HG03159 (cell line): ENCODE measurements at regions not wholly inside any gene's neighbourhood (a gene's known extent, or its start where the extent isn't known, plus 50 kb on each side); places are given as distances from the start of the nearest gene placed in this dataset.
"Not testable (repeated sequence)": the region's sequence is repeated elsewhere in the genome, so short reads cannot be mapped to it uniquely, and the experiment has no call there.

Source experiments
- ATAC-seq: cut with Tn5 transposase; IDR thresholded peaks from one replicate; pipeline ENCODE4 v1.9.1; 2021; ENCODE audit warnings: mild to moderate bottlenecking, moderate library complexity; ENCODE audit not compliant: unreplicated experiment

GRCh38 chr1:73859227-73859626, 338.7 kb downstream of the LRRIQ3 start:
- no peak for ATAC-seq

GRCh38 chr1:73854527-73854926, 343.4 kb downstream of the LRRIQ3 start:
- no peak for ATAC-seq

DNA sequence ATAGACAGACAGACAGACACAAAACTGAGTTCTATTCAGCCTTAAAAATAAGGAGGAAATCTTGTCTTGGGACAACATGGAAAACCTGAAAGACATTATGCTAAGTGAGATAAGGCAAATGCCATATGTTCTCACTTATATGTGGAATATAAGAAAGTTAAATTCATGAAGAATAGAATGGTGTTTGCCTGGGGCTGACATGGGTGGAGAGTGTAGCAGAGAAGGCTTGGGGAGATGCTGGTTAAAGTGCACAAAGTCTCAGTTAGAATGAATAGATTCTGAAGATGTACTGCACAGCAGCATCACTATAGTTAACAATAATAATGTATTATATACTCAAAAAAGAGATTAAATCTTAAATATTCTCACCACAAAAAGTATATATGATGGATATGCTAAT, 355.5 kb downstream of the LRRIQ3 start:
- no peak for ATAC-seq

- ATAC-seq: no peak
These were observed 358.1 kb downstream of the LRRIQ3 start for GRCh38 chr1:73839922-73840321.

DNA sequence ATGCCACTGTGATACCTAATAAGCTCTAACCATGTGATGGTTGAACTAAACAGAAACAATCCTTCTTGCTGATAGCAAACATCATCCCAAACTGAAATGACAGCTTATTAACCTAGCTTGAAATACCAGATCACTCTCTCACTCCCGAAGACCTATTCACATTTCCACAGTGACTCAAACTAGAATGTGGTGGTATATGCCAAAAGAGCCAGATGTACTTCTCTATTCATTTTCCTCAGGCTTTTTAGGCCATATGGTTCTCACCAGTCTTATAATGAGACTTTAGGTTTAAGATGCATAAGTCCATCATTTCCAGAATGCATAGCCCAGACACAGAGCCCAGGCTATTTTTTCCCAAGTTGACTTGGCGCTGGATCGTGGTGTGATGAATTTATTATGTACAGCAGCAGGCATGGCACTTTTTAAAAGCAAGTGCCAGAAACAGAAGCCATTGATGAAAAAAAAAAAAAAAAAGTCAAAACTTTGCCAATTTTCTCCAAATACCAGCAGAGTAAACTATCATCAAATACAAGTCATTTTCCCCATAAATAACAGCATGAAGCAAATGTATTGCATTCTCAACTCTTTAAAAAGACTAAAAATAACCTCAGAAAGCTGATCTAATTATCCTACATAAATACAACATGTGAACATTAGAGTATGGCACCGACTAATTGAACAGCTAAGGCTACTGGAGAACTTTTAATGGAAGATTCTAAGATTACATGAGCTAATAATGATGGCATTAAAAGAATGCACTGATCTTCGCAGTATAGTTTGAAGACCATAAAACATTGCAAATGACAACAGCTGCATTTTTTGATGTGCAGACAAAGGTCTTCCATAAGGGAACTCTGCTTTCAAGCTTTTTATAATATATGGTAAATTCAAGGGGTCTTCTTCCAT, 365.4 kb downstream of the LRRIQ3 start:
- no peak for ATAC-seq

DNA sequence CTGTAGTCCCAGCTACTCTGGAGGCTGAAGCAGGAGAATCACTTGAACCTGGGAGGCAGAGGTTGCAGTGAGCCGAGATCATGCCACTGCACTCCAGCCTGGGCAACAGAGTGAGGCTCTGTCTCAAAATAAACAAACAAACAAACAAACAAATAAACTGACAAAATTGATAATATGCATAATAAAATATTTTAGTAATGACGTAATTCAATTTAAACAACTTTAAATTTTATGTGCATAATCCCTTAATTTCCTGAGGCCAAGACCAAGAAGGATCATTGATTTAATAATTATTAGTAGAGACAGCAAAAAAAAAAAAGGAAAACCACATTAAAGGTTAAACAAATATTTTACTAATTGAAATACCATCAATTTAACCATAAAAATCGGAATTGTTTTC, 370.7 kb downstream of the LRRIQ3 start:
- not testable (repeated sequence) for ATAC-seq

- ATAC-seq: no peak
These were observed 373.9 kb downstream of the LRRIQ3 start for GRCh38 chr1:73824065-73824464.

DNA sequence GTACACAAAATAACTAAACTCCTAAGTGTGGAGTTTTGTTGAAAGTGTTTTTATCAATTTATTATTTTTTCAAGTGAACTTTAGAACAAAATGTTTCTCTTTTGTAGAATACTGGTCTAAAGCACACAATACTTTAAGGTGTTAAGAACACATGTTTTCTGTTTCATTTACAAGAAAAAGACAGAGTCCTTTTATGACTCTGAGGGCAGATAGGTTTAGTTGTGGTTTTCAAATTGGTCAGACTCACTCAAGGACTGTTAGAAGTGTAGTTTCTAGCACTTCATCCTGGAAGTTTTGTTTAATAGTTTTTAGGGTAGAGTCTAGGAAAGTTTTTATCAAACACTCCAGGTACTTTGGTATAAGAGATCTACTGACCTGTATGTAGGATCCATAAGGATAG, 376.5 kb downstream of the LRRIQ3 start:
- ATAC-seq: peak; percentile 89

DNA sequence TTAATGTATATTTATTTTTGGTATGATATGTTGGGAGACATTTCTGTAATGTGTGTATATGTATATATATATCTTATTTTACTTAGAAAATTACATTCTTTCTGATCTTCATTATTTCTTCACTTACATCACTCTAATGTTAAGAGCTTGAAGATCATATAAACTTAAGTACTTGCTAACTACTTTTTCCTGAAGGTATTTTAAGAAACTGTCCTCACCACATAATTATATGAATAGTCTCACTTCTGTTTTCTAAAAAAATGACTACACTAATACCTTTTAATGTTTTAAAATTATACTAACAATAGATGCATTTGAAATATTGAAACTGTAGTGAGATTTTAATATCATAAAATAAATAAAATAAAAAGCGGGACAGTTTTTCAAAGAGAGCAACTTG, 377.1 kb downstream of the LRRIQ3 start:
- ATAC-seq: peak; percentile 55

DNA sequence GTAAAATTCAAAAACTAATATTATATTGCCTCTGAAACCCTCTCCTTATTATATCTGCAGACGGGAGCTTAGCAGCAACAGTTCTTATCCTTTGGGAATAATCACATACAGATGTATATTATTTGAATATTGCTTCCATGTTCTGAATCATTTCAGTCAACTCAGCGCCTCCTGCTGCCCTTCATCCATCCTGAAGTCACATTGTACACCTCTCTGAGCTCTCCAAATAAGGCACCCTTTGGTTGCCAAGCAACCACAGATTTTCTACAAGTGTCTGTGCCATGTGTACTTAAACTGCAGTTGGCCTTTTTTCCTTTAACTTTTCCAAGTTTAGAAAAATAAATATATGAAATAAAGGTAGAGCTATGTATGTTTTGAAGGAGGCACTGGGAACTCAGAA, 384.3 kb downstream of the LRRIQ3 start:
- no peak for ATAC-seq

- no peak for ATAC-seq
These were observed 384.7 kb downstream of the LRRIQ3 start for GRCh38 chr1:73813236-73813635.

DNA sequence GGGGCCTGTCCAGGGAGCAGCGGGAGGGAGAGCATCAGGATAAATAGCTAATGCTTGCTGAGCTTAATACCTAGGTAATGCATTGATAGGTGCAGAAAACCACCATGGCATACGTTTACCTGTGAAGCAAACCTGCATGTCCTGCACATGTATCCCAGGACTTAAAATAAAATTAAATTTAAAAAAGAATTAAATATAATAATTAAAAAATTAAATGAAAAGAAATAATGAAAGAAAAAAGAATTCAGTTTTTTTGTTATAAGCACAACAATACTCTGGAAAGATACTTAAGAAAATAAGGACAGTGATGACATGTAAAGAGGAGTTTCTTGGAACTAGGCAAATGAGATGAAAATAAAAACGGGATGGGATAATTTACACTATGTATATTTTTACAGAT, 386.2 kb downstream of the LRRIQ3 start:
- ATAC-seq: no peak

DNA sequence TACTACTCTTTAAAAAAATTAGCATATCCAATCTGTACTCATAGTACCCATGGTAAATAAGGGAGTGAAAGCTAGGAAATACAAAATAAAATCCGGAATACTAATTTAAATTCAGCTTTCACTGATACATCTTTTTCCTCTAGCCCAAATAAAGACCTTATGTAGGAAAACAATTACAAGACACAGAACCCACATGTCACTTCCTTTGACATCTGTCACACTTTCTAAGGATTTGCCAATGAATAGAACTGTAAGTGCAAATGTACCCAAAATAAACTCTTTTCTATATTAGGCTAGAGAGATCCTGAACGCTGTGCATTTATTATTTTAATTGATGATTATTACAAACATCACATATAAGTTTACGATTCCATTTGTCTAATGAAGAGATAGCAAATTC, 393.0 kb downstream of the LRRIQ3 start:
- ATAC-seq: no peak

GRCh38 chr1:73803380-73803779, 394.6 kb downstream of the LRRIQ3 start:
- ATAC-seq: no peak

DNA sequence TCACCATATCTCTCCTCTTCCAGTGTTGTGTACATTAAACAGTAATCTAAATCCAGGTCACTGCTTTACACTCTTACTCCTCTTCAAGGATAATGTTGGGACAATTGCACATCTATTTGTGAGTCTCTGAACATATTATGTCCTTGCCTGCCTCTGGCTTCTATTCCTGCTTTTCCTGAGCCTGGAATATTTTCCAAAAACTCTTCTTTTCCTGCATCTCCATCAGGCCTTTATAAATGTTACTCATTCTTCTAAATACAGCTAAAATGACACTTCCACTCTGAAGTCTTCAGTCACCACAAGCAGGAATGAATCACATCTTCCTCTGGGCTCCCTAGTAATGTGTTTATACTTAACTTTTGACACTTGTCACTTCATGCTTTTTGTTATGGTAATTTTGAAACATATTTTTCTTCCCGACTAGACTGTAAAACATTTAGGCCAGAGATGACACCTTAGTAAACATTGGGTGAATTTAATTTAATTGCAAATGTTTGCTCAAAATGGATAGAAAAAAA, 396.0 kb downstream of the LRRIQ3 start:
- no peak for ATAC-seq

GRCh38 chr1:73800376-73800775, 397.6 kb downstream of the LRRIQ3 start:
- ATAC-seq: no peak

DNA sequence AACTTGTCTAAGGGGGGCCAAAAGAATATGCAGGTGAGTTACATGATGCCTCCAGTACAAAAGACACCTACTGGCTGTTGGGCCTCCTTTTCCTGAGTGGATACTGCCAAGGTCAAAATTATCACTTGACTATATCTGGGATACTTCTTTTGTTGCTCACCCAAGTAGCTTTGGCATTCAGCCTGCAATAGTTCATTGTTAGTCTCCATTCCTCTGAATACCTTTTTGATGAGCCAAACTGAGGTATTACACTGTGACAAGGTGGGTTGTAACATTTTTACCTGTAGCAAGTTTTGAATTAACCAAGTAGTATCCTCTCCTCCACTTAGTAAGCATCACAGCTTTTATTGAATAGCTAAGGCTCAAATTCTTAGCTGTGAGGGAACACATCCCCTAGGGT, 408.0 kb downstream of the LRRIQ3 start:
- no peak for ATAC-seq

DNA sequence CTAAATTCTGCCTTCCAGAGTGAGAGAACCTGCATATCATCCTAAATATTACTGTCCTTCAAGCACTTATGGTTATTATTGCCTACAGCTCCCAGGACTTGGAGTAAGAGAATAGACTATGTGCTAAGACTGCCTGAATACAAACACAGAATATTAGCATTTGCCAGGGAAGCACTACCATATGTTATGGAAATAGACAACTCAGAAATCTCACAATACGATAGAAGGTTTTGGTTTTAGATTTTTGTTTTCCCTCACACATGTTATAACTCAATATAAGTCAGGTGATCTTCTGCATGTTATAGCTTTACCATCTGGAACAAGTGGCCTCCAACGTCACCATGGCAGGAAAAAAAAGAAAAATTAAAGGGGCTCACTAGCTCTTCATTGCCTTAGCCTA, 413.9 kb downstream of the LRRIQ3 start:
- ATAC-seq: no peak

DNA sequence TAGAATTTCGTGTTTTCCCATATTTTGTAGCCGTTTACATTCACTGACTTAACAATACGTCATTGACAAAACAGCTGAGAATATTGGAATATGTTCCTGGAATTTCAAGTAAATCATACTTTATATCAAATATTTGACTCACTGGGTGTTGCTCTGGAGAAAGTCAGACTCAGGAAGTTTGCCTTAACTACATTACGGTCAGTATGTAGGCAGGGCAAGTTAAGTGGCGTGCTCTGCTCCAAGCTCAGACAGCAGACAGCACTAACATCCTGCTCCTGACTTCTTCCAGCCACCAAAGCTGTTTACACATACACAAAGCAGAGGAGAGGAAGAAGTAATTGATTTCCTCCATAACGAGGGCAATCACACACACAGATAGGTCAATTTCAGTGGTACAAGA, 414.6 kb downstream of the LRRIQ3 start:
- no peak for ATAC-seq

DNA sequence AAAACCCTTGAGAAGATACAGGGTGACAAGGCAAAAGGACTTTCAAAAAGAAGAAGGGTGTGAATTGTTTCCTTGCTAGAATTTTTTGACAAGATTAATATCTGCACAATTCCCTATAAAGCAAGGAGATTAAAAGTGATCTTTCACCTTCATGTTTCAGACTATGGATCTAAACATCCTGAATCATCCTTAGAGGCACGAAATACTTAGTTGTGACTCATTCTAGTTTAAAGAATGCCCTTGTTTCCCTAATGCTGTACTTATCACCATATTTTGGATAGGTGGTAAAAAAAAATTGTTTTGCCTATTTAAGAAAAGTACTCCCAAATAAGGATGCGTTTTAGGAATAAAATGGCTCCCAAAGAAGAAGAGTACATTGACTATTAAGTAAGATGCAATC, 415.1 kb downstream of the LRRIQ3 start:
- ATAC-seq: no peak

DNA sequence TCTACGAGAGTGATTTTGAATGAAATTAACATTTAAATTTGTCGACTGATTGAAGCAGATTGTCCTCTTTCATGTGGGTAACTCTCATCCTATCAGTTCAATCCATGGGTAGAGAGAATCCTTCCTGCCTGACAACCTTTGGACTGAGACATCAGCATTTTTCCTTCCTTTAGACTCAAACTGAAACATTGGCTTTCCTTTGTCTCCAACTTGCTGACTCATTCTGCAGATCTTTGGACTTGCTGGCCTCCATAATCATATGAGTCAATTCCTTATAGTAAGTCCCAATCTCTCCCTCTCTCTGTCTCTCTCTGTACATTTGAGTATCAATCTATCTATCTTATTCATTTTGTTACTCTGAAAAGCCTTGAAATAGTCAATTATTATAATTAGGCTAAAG, 416.7 kb downstream of the LRRIQ3 start:
- no peak for ATAC-seq

DNA sequence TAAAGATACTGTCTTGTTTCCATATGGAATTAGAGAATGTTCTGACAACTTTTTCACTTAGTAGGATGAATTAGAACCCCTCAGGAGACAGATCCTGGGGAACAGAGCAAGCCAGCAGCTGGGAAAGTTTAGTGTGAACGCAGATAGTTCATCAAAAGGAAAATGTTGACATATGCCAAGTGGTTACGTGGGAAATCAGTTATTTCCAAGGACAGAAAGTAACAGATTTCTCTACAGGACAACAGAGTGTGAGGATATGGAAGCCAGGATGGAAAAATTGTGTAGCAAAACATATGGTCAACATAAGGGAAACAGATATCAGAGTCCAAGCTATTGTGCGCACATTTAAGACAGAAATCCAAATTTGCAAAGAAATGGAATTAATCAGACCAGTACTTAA, 419.5 kb downstream of the LRRIQ3 start:
- no peak for ATAC-seq

DNA sequence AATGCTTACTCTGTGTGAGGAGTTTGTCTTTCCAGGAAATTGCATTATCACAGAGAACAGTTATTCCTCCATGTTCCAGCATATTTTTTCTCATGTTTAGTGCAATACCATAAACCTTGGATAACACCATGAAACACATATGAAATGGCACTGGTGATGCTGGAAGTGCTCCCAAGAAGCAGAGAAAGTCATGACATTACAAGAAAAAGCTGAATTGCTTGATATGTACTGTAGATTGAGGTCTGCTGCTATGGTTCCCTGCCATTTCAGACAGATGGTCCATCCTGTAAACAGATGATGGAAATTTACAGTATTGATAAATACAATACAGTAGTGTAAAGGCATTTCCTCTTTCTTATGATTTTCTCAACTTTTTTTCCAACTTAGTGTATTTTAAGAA, 422.1 kb downstream of the LRRIQ3 start:
- no peak for ATAC-seq
